Panc1 (cell line): ENCODE measurements at regions not wholly inside any gene's neighbourhood (a gene's known extent, or its start where the extent isn't known, plus 50 kb on each side); places are given as distances from the start of the nearest gene placed in this dataset.

Source experiments
- ATAC-seq: fragments of 200-7000 bp; cut with Tn5 transposase; 2 replicates; pipeline ENCODE4 v1.9.1; 2020; ENCODE audit warnings: mild to moderate bottlenecking, moderate library complexity
- BruUV-seq: library from RNA; stranded (reverse); fragments of 400-500 nt; replicated peaks from 2 replicates; lab custom pipeline; 2021; lab: Mats Ljungman, UMichigan
- CTCF ChIA-PET: fragments of 300-600 bp; sonication (Branson Sonifier 250); formaldehyde crosslinking; loops from one replicate; lab custom pipeline; 2022; ENCODE audit warnings: antibody characterized with exemption; lab: Charles Lee
- POLR2A ChIA-PET: fragments of 300-600 bp; sonication (Branson Sonifier 250); formaldehyde crosslinking; loops from one replicate; lab custom pipeline; 2022; ENCODE audit warnings: antibody characterized with exemption; lab: Charles Lee
- DNase-seq: peaks from one replicate; pipeline ENCODE4 v3.0.0-alpha.2; 2010; ENCODE audit warnings: low read depth, low spot score
- H3K27ac ChIP-seq: 2 replicates; pipeline ENCODE4 v1.5.1; 2011; ENCODE audit warnings: mild to moderate bottlenecking, low read length, inconsistent platforms
- H3K27me3 ChIP-seq: fragments of 200-500 bp; sonication (Bioruptor generic); 2 replicates; pipeline ENCODE4 v1.6.0; 2014; ENCODE audit warnings: low read length, inconsistent platforms; ENCODE audit not compliant: control insufficient read depth, insufficient read depth
- H3K36me3 ChIP-seq: fragments of 200-500 bp; sonication (Bioruptor generic); 2 replicates; pipeline ENCODE4 v1.5.1; 2014; ENCODE audit warnings: inconsistent platforms, mild to moderate bottlenecking, low read length, moderate library complexity; ENCODE audit not compliant: control insufficient read depth, insufficient read depth
- H3K4me1 ChIP-seq: 2 replicates; pipeline ENCODE4 v1.5.1; 2011; ENCODE audit warnings: inconsistent platforms, mild to moderate bottlenecking, low read length, moderate library complexity; ENCODE audit not compliant: control insufficient read depth, insufficient read depth
- H3K4me3 ChIP-seq, 2 experiments: 2 replicates each; pipeline ENCODE4 v1.5.1; 2011 to 2012; ENCODE audit warnings: low read depth in 2 of 2, low read length in 2 of 2, mild to moderate bottlenecking in 2 of 2, inconsistent platforms in 1 of 2, moderate library complexity in 1 of 2
- H3K9me3 ChIP-seq: fragments of 200-500 bp; sonication (Bioruptor generic); 2 replicates; pipeline ENCODE4 v1.5.1; 2014; ENCODE audit warnings: low read depth, mild to moderate bottlenecking, inconsistent platforms, low read length, moderate library complexity; ENCODE audit not compliant: control insufficient read depth, insufficient read depth
- CTCF ChIP-seq: fragments of 450-650 bp; IDR thresholded peaks from 2 replicates; pipeline ENCODE4 v1.5.1; 2017; ENCODE audit warnings: mild to moderate bottlenecking
- POLR2AphosphoS5 ChIP-seq: IDR thresholded peaks from 2 replicates; pipeline ENCODE4 v1.6.1; 2012; ENCODE audit warnings: mild to moderate bottlenecking, low read depth, low read length, moderate library complexity
- REST ChIP-seq, 2 experiments: IDR thresholded peaks; 2 replicates each; pipeline ENCODE4 v1.6.1; 2011 to 2012; ENCODE audit warnings: low read depth in 2 of 2, control low read depth in 1 of 2, low read length in 1 of 2, mild to moderate bottlenecking in 1 of 2, moderate library complexity in 1 of 2; ENCODE audit not compliant: insufficient read depth in 1 of 2
- SIN3A ChIP-seq: IDR thresholded peaks from 2 replicates; pipeline ENCODE4 v1.6.1; 2012; ENCODE audit warnings: low read depth, mild to moderate bottlenecking, low read length, moderate library complexity, borderline replicate concordance; ENCODE audit not compliant: insufficient read depth
- TCF7L2 ChIP-seq: IDR thresholded peaks from 2 replicates; pipeline ENCODE4 v1.6.1; 2011; ENCODE audit warnings: mild to moderate bottlenecking, low read depth, low read length, inconsistent platforms
- in situ Hi-C: cut with HindIII; loops from 2 replicates; pipeline ENCODE4 v1.10.0; 2016; ENCODE audit warnings: low sequenced_read_pairs, low pct_unique_long_range_greater_than_20kb
- intact Hi-C: fragments of 100-400 bp; cut with micrococcal nuclease; formaldehyde crosslinking; loops from one replicate; pipeline ENCODE4 v1.10.0; 2022; ENCODE audit not compliant: unreplicated experiment

DNA sequence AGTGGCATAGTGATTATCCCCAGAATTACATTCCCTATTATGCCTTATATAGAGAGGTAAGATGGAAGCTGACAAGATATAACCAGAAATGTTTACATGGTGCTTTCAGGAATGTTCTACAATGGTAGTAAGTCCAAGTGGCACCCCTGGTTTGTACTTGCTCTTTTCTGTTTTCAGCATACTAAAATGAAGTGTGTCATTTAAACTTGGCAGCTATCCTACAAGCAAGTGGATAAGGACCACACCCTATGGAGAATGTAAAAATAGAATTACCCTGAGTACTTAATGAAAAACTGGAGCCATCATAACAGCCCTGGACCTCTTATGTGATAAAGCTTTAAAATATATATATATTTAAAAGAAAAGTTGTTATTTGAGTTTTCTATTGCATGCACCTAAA lies 1012.7 kb upstream of the CADM2 start:
- DNase-seq, result no peak
- ATAC-seq, result no peak
- no peaks in the 10 kb centered on the region for H3K27me3 ChIP-seq
- H3K27ac ChIP-seq, result no peak overlapping the region
- no peaks in the 10 kb centered on the region for H3K4me1 ChIP-seq
- intact Hi-C loops (no loop called here), in situ Hi-C loops (no loop called here)
- H3K4me3 ChIP-seq, result no peak overlapping the region
- ChIA-PET CTCF (interaction anchor here (0.6 kb wide), 2 partner anchors 131 to 415 kb away, joined by 3 to 4 read pairs; no protein-coding TSS in a partner anchor), POLR2A (no interaction called here)
- no TSS peak for BruUV-seq
- no peaks in the 10 kb centered on the region; the same call in 1 of the 2 replicates for H3K9me3 ChIP-seq
- no peaks in the 10 kb centered on the region for H3K36me3 ChIP-seq
- no peak for TF ChIP-seq SIN3A
- TF ChIP-seq POLR2AphosphoS5, result no peak
- no peak for TF ChIP-seq REST (IDR thresholded peaks at IDR 0.05; ENCODE audit: insufficient read depth in 1 of 2, low read depth in 2 of 2, low read length in 1 of 2)
- no peak for TF ChIP-seq TCF7L2
- no peak for TF ChIP-seq CTCF

DNA sequence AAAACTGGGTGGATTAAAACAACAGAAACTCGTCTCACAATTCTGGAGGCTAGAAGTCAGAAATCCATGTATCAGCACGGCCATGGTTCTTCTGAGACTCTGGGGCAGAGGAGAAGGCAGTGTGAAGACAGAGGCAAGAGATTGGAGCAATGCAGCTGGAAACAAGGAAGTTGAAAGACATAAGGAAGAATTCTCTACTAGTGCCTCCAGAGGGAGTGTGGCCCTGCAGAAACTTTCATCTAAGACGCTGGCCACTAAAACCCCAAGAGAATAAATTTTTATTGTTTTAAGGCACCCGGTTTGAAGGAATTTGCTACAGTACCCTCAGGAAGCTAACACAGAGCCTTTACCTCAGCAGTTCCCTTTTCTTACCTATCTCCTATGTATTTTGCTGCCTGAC lies 1012.2 kb upstream of the CADM2 start:
- no peak for DNase-seq
- CTCF ChIA-PET, result interaction anchor here (0.6 kb wide), 2 partner anchors 131 to 415 kb away, joined by 3 to 4 read pairs; no protein-coding TSS in a partner anchor
- POLR2A ChIA-PET, result no interaction called here

More for the DNA sequence above, 1012.2 kb upstream of the CADM2 start:
- Histone ChIP-seq H3K4me3 (no peak overlapping the region), H3K9me3 (no peaks in the 10 kb centered on the region; the same call in 1 of the 2 replicates), H3K27me3 (no peaks in the 10 kb centered on the region), H3K36me3 (no peaks in the 10 kb centered on the region), H3K4me1 (no peaks in the 10 kb centered on the region), H3K27ac (no peak overlapping the region)
- in situ Hi-C loops, result no loop called here
- intact Hi-C loops, result no loop called here
- TF ChIP-seq REST (IDR thresholded peaks at IDR 0.05; ENCODE audit: insufficient read depth in 1 of 2, low read depth in 2 of 2, low read length in 1 of 2), result no peak
- peak; percentile 46 for TF ChIP-seq CTCF
- no peak; the same call in 1 of the 2 replicates for ATAC-seq
- BruUV-seq, result no TSS peak
